ENCODE measurements at regions not wholly inside any gene's neighbourhood (a gene's known extent, or its start where the extent isn't known, plus 50 kb on each side); places are given as distances from the start of the nearest gene placed in this dataset.

GRCh38 chr3:5466717-5467116, 279.2 kb downstream of the EDEM1 start:
- TF ChIP-seq EZH2phosphoT487 (IDR thresholded peaks at IDR 0.05; ENCODE audit: borderline replicate concordance) (no peak), CTCF (conservative IDR thresholded peaks at IDR 0.05; ENCODE audit: low read length) (no peak)

All from Loucy (cell line).